EH (cell line): ENCODE measurements at regions not wholly inside any gene's neighbourhood (a gene's known extent, or its start where the extent isn't known, plus 50 kb on each side); places are given as distances from the start of the nearest gene placed in this dataset.

Source experiments
- DNase-seq: peaks from one replicate; pipeline ENCODE4 v3.0.0-alpha.2; 2015; ENCODE audit warnings: low read depth

GRCh38 chr10:3691482-3691881 lies 93.5 kb downstream of the KLF6 start:
- DNase-seq, result peak; percentile 15

- peak; percentile 51 for DNase-seq
Measured at GRCh38 chr10:3689871-3690510, 95.0 kb downstream of the KLF6 start.

GRCh38 chr10:3687510-3688081 lies 97.4 kb downstream of the KLF6 start:
- DNase-seq, result peak; percentile 19

- DNase-seq, result no peak
Measured at GRCh38 chr10:3685384-3685783, 99.6 kb downstream of the KLF6 start.

- no peak for DNase-seq
Measured at GRCh38 chr10:3684891-3685290, 100.1 kb downstream of the KLF6 start.

GRCh38 chr10:3683560-3683959 lies 101.4 kb downstream of the KLF6 start:
- DNase-seq, result no peak

GRCh38 chr10:3682745-3683144 lies 102.3 kb downstream of the KLF6 start:
- no peak for DNase-seq

GRCh38 chr10:3681642-3682554 lies 103.1 kb downstream of the KLF6 start:
- no peak for DNase-seq

- DNase-seq, result no peak
Measured at GRCh38 chr10:3679950-3680629, 104.9 kb downstream of the KLF6 start.

GRCh38 chr10:3678629-3679227 lies 106.3 kb downstream of the KLF6 start:
- DNase-seq, result no peak

- no peak for DNase-seq
Measured at GRCh38 chr10:3676564-3676963, 108.4 kb downstream of the KLF6 start.

- DNase-seq, result peak; percentile 25
Measured at GRCh38 chr10:3672220-3672619, 112.8 kb downstream of the KLF6 start.

GRCh38 chr10:3671386-3671955 lies 113.5 kb downstream of the KLF6 start:
- no peak for DNase-seq

- no peak for DNase-seq
Measured at GRCh38 chr10:3668966-3669330, 116.1 kb downstream of the KLF6 start.

- peak; percentile 87 for DNase-seq
Measured at GRCh38 chr10:3668276-3668965, 116.6 kb downstream of the KLF6 start.

GRCh38 chr10:3666525-3667302 lies 118.3 kb downstream of the KLF6 start:
- no peak for DNase-seq

GRCh38 chr10:3665316-3665908 lies 119.6 kb downstream of the KLF6 start:
- no peak for DNase-seq

- DNase-seq, result no peak
Measured at GRCh38 chr10:3662775-3663174, 122.2 kb downstream of the KLF6 start.

GRCh38 chr10:3661271-3661670 lies 123.7 kb downstream of the KLF6 start:
- no peak for DNase-seq

- DNase-seq, result no peak
Measured at GRCh38 chr10:3660753-3661152, 124.3 kb downstream of the KLF6 start.
